Ishikawa (cell line): ENCODE measurements at regions not wholly inside any gene's neighbourhood (a gene's known extent, or its start where the extent isn't known, plus 50 kb on each side); places are given as distances from the start of the nearest gene placed in this dataset.

Experiments
- CEBPB ChIP-seq: IDR thresholded peaks from 2 replicates; pipeline ENCODE4 v1.6.1; 2012
- CREB1 ChIP-seq: IDR thresholded peaks from 2 replicates; pipeline ENCODE4 v1.6.1; 2012; ENCODE audit warnings: low read depth
- EGR1 ChIP-seq: IDR thresholded peaks from 2 replicates; pipeline ENCODE4 v1.6.1; 2012
- EP300 ChIP-seq: IDR thresholded peaks from 2 replicates; pipeline ENCODE4 v1.6.1; 2012; ENCODE audit warnings: borderline replicate concordance
- FOXM1 ChIP-seq: IDR thresholded peaks from 2 replicates; pipeline ENCODE4 v1.6.1; 2012; ENCODE audit warnings: low read depth, borderline replicate concordance
- MAX ChIP-seq: IDR thresholded peaks from 2 replicates; pipeline ENCODE4 v1.6.1; 2012
- NFIC ChIP-seq: IDR thresholded peaks from 2 replicates; pipeline ENCODE4 v1.6.1; 2012
- RAD21 ChIP-seq: IDR thresholded peaks from 2 replicates; pipeline ENCODE4 v1.6.1; 2012; ENCODE audit warnings: low read depth
- TAF1 ChIP-seq: IDR thresholded peaks from 2 replicates; pipeline ENCODE4 v1.6.1; 2012; ENCODE audit warnings: low read depth, mild to moderate bottlenecking
- TCF12 ChIP-seq: IDR thresholded peaks from 2 replicates; pipeline ENCODE4 v1.6.1; 2012; ENCODE audit warnings: low read depth
- TEAD4 ChIP-seq: IDR thresholded peaks from 2 replicates; pipeline ENCODE4 v1.6.1; 2012
- USF1 ChIP-seq: IDR thresholded peaks from 2 replicates; pipeline ENCODE4 v1.6.1; 2012
- YY1 ChIP-seq: IDR thresholded peaks from 2 replicates; pipeline ENCODE4 v1.6.1; 2012; ENCODE audit warnings: low read depth
- ZBTB7A ChIP-seq: IDR thresholded peaks from 2 replicates; pipeline ENCODE4 v1.6.1; 2012; ENCODE audit warnings: low read depth
- TF ChIP-seq, protein P1 (sequence below): IDR thresholded peaks from 2 replicates; pipeline ENCODE4 v1.6.1; 2012; ENCODE audit warnings: low read depth, mild to moderate bottlenecking

- TF ChIP-seq NFIC, result no peak
- TF ChIP-seq ZBTB7A, result no peak
- TF ChIP-seq CREB1, result no peak
- TF ChIP-seq MAX, result no peak
- TF ChIP-seq FOXM1, result no peak
- TF ChIP-seq USF1, result no peak
- TF ChIP-seq YY1, result no peak
- no peak for TF ChIP-seq EGR1
- TF ChIP-seq TAF1, result no peak
- no peak for TF ChIP-seq EP300
- TF ChIP-seq CEBPB, result no peak
- TF ChIP-seq, protein P1, sequence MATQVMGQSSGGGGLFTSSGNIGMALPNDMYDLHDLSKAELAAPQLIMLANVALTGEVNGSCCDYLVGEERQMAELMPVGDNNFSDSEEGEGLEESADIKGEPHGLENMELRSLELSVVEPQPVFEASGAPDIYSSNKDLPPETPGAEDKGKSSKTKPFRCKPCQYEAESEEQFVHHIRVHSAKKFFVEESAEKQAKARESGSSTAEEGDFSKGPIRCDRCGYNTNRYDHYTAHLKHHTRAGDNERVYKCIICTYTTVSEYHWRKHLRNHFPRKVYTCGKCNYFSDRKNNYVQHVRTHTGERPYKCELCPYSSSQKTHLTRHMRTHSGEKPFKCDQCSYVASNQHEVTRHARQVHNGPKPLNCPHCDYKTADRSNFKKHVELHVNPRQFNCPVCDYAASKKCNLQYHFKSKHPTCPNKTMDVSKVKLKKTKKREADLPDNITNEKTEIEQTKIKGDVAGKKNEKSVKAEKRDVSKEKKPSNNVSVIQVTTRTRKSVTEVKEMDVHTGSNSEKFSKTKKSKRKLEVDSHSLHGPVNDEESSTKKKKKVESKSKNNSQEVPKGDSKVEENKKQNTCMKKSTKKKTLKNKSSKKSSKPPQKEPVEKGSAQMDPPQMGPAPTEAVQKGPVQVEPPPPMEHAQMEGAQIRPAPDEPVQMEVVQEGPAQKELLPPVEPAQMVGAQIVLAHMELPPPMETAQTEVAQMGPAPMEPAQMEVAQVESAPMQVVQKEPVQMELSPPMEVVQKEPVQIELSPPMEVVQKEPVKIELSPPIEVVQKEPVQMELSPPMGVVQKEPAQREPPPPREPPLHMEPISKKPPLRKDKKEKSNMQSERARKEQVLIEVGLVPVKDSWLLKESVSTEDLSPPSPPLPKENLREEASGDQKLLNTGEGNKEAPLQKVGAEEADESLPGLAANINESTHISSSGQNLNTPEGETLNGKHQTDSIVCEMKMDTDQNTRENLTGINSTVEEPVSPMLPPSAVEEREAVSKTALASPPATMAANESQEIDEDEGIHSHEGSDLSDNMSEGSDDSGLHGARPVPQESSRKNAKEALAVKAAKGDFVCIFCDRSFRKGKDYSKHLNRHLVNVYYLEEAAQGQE, result no peak
- TF ChIP-seq TEAD4, result no peak
- no peak for TF ChIP-seq RAD21
- TF ChIP-seq TCF12, result no peak
Measured at GRCh38 chr2:147500819-147501395, 343.9 kb upstream of the ACVR2A start.

DNA sequence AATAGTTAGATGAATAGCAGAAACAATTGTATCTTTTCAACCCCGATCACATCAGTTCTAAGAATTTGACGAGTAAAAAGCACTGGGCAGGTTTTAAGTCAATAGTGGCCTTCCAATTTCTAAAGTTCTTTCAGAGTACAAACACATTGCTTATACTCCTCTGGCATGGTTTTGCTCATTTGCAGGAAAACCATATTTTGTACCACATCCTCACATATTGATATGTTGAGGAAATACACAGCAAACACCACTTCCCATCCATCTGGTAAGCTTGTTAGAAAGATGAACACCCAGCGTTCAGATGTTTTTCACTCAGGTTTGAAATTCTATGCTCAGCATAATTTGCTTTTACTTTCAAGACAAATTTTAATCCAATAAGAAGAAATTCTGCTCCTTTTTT lies 344.6 kb upstream of the ACVR2A start:
- TF ChIP-seq YY1 (no peak), ZBTB7A (no peak), TEAD4 (no peak), EP300 (no peak), EGR1 (no peak), USF1 (no peak), FOXM1 (no peak), TAF1 (no peak), CEBPB (no peak), CREB1 (no peak), MAX (no peak), NFIC (no peak), RAD21 (no peak), TCF12 (no peak)
- TF ChIP-seq, protein P1, result no peak

- TF ChIP-seq ZBTB7A (no peak), MAX (no peak), EP300 (no peak), FOXM1 (no peak), YY1 (no peak), RAD21 (no peak), TAF1 (no peak), USF1 (no peak), TCF12 (no peak), EGR1 (no peak), CREB1 (no peak), CEBPB (no peak), TEAD4 (no peak)
- TF ChIP-seq, protein P1, result no peak
Measured at GRCh38 chr2:147499785-147500184, 345.0 kb upstream of the ACVR2A start.

DNA sequence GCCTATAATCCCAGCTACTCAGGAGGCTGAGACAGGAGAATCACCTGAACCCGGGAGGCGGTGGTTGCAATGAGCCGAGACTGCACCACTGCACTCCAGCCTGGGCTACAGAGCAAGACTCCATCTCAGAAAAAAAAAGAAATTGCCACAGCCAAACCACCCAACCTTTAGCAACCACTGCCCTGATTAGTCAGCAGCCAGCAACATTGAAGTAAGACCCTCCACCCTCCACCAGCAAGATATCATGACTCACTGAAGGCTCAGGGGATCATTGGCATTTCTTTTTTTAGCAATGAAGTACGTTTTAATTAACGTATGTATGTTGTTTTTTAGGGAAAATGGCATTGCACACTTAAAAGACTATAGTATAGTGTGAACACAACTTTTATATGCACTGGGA lies 349.1 kb upstream of the ACVR2A start:
- no peak for TF ChIP-seq TAF1
- no peak for TF ChIP-seq CEBPB
- no peak for TF ChIP-seq TEAD4
- no peak for TF ChIP-seq EP300
